H1 (cell line): ENCODE measurements at regions not wholly inside any gene's neighbourhood (a gene's known extent, or its start where the extent isn't known, plus 50 kb on each side); places are given as distances from the start of the nearest gene placed in this dataset.

Source experiments
- CTCF ChIA-PET: fragments of 300-600 bp; sonication (Branson Sonifier 250); formaldehyde crosslinking; loops from one replicate; lab custom pipeline; 2021; ENCODE audit not compliant: partially characterized antibody; lab: Charles Lee
- POLR2A ChIA-PET: fragments of 300-600 bp; sonication (Branson Sonifier 250); formaldehyde crosslinking; loops from one replicate; lab custom pipeline; 2021; ENCODE audit warnings: inconsistent platforms; ENCODE audit not compliant: partially characterized antibody; lab: Charles Lee
- DNase-seq, 2 experiments: peaks; one replicate each; pipeline versions ENCODE4 v3.0.0 to v3.0.0-alpha.2; 2010 to 2022; ENCODE audit warnings: low spot score in 2 of 2, low read depth in 1 of 2, mixed read lengths in 1 of 2
- FAIRE-seq: peaks from 2 replicates; lab custom pipeline; 2011; peaks lifted over from hg19 to GRCh38; lab: Jason Lieb, UNC
- H2AFZ ChIP-seq: 2 replicates; pipeline ENCODE4 v1.8.1; 2012; ENCODE audit warnings: low read length, inconsistent platforms
- H2AK5ac ChIP-seq: 2 replicates; pipeline ENCODE4 v1.6.1; 2013; ENCODE audit warnings: low read depth, low read length
- H2BK120ac ChIP-seq: replicated peaks from 2 replicates; pipeline ENCODE3; 2013; ENCODE audit warnings: low read depth, low read length, inconsistent platforms
- H2BK12ac ChIP-seq: 2 replicates; pipeline ENCODE4 v1.6.1; 2013; ENCODE audit warnings: low read depth, low read length
- H2BK15ac ChIP-seq: 2 replicates; pipeline ENCODE4 v1.6.1; 2013; ENCODE audit warnings: low read length
- H2BK20ac ChIP-seq: 2 replicates; pipeline ENCODE4 v1.6.1; 2013; ENCODE audit warnings: low read length
- H2BK5ac ChIP-seq: 2 replicates; pipeline ENCODE4 v1.6.1; 2013; ENCODE audit warnings: low read depth, low read length
- H3K14ac ChIP-seq: 2 replicates; pipeline ENCODE4 v1.6.1; 2013; ENCODE audit warnings: inconsistent platforms; ENCODE audit not compliant: insufficient read length
- H3K18ac ChIP-seq: 2 replicates; pipeline ENCODE4 v1.6.1; 2013; ENCODE audit warnings: low read length; ENCODE audit errors: extremely low read depth
- H3K23ac ChIP-seq: 2 replicates; pipeline ENCODE4 v1.6.1; 2013; ENCODE audit warnings: inconsistent platforms; ENCODE audit not compliant: insufficient read length
- H3K23me2 ChIP-seq: 2 replicates; pipeline ENCODE4 v1.6.1; 2013; ENCODE audit warnings: low read depth, low read length
- H3K27ac ChIP-seq: 2 replicates; pipeline ENCODE4 v1.6.1; 2011; ENCODE audit warnings: low read depth, low read length, inconsistent platforms
- H3K27me3 ChIP-seq, 4 experiments: replicated peaks in 1 of 4; 1 replicate in 1 of 4; 2 replicates in 3 of 4; pipeline versions ENCODE4 v1.6.1 to v1.8.1; 2011 to 2013; ENCODE audit warnings: low read length in 3 of 4, mild to moderate bottlenecking in 3 of 4, inconsistent platforms in 2 of 4, mixed read lengths in 2 of 4, moderate library complexity in 1 of 4; ENCODE audit not compliant: control insufficient read depth in 3 of 4, insufficient read depth in 3 of 4; ENCODE audit errors: extremely low read depth in 1 of 4
- H3K36me3 ChIP-seq, 4 experiments: 2 replicates each; pipeline versions ENCODE4 v1.6.1 to v1.8.1; 2011 to 2013; ENCODE audit warnings: mild to moderate bottlenecking in 4 of 4, low read length in 3 of 4, moderate library complexity in 2 of 4, control low read depth in 1 of 4, inconsistent platforms in 1 of 4; ENCODE audit not compliant: insufficient read depth in 4 of 4, control insufficient read depth in 2 of 4
- H3K4ac ChIP-seq: replicated peaks from 2 replicates; pipeline ENCODE3; 2013; ENCODE audit warnings: low read length, low read depth, mixed read lengths, inconsistent platforms; ENCODE audit not compliant: insufficient read length
- H3K4me1 ChIP-seq, 4 experiments: replicated peaks in 1 of 4; 1 replicate in 1 of 4; 2 replicates in 3 of 4; pipeline versions ENCODE4 v1.6.1 to v1.8.1; 2011 to 2013; ENCODE audit warnings: low read length in 3 of 4, inconsistent platforms in 2 of 4, mixed read lengths in 1 of 4; ENCODE audit not compliant: insufficient read depth in 4 of 4, control insufficient read depth in 3 of 4
- H3K4me2 ChIP-seq, 2 experiments: 2 replicates each; pipeline versions ENCODE4 v1.6.1 to v1.8.1; 2011 to 2013; ENCODE audit warnings: low read depth in 2 of 2, low read length in 2 of 2, control low read depth in 1 of 2, inconsistent platforms in 1 of 2, mild to moderate bottlenecking in 1 of 2; ENCODE audit not compliant: insufficient read depth in 1 of 2
- H3K4me3 ChIP-seq, 4 experiments: fragments of 200-600, 300-600 bp in 1 of 4; sonication (generic), shearing (Covaris generic), sonication (Bioruptor Twin) in 1 of 4; 2 replicates each; pipeline versions ENCODE4 v1.5.1 to v1.8.1; 2011 to 2016; ENCODE audit warnings: low read length in 4 of 4, low read depth in 3 of 4, control low read depth in 2 of 4, inconsistent platforms in 2 of 4, mild to moderate bottlenecking in 2 of 4, mixed read lengths in 1 of 4, moderate library complexity in 1 of 4; ENCODE audit not compliant: insufficient read depth in 2 of 4; ENCODE audit errors: extremely low read depth in 1 of 4
- H3K56ac ChIP-seq: replicated peaks from 2 replicates; pipeline ENCODE3; 2013; ENCODE audit warnings: low read depth, mild to moderate bottlenecking, mixed read lengths, low read length, inconsistent platforms; ENCODE audit not compliant: insufficient read length
- H3K79me1 ChIP-seq: 2 replicates; pipeline ENCODE4 v1.6.1; 2013; ENCODE audit warnings: low read depth, low read length, control low read depth
- H3K79me2 ChIP-seq, 2 experiments: 2 replicates each; pipeline versions ENCODE4 v1.6.1 to v1.8.1; 2012 to 2013; ENCODE audit warnings: low read length in 2 of 2, mild to moderate bottlenecking in 2 of 2, inconsistent platforms in 1 of 2; ENCODE audit not compliant: insufficient read depth in 2 of 2, control insufficient read depth in 1 of 2
- H3K9ac ChIP-seq, 4 experiments: replicated peaks in 1 of 4; 1 replicate in 1 of 4; 2 replicates in 3 of 4; pipeline versions ENCODE4 v1.6.1 to v1.8.1; 2011 to 2013; ENCODE audit warnings: low read depth in 3 of 4, low read length in 3 of 4, control low read depth in 2 of 4, mild to moderate bottlenecking in 2 of 4, moderate library complexity in 2 of 4, inconsistent platforms in 1 of 4; ENCODE audit errors: extremely low read depth in 1 of 4
- H3K9me3 ChIP-seq, 2 experiments: 2 replicates each; pipeline versions ENCODE4 v1.6.1 to v1.8.1; 2012 to 2013; ENCODE audit warnings: mild to moderate bottlenecking in 2 of 2, moderate library complexity in 2 of 2, control low read depth in 1 of 2, inconsistent platforms in 1 of 2, low read depth in 1 of 2, low read length in 1 of 2, mixed read lengths in 1 of 2; ENCODE audit not compliant: insufficient read depth in 2 of 2
- H4K20me1 ChIP-seq, 2 experiments: replicated peaks in 1 of 2; 2 replicates each; pipeline versions ENCODE3 to v1.8.1; 2011 to 2013; ENCODE audit warnings: inconsistent platforms in 2 of 2, low read length in 2 of 2, mild to moderate bottlenecking in 1 of 2; ENCODE audit not compliant: insufficient read depth in 2 of 2, control insufficient read depth in 1 of 2
- H4K5ac ChIP-seq: 2 replicates; pipeline ENCODE4 v1.6.1; 2013; ENCODE audit warnings: low read length, low read depth, mixed read lengths, inconsistent platforms; ENCODE audit not compliant: insufficient read length
- H4K8ac ChIP-seq: 2 replicates; pipeline ENCODE4 v1.8.0; 2013; ENCODE audit warnings: mild to moderate bottlenecking, moderate library complexity, low read length, inconsistent platforms; ENCODE audit not compliant: insufficient read depth; ENCODE audit errors: extremely low read depth
- H4K91ac ChIP-seq: replicated peaks from 2 replicates; pipeline ENCODE3; 2013; ENCODE audit warnings: low read length, mixed read lengths, inconsistent platforms; ENCODE audit not compliant: insufficient read length
- BACH1 ChIP-seq: IDR thresholded peaks from 2 replicates; pipeline ENCODE4 v1.6.1; 2012; ENCODE audit warnings: low read length, improper control_type of control experiment
- KDM1A ChIP-seq: fragments of 200-600, 300-600 bp; sonication (generic); IDR thresholded peaks from 2 replicates; pipeline ENCODE4 v1.7.1; 2016; ENCODE audit warnings: mild to moderate bottlenecking, low read length, borderline replicate concordance
- KDM4A ChIP-seq: IDR thresholded peaks from one replicate; pipeline ENCODE4 v1.7.1; 2012; ENCODE audit warnings: low read depth, mild to moderate bottlenecking, moderate library complexity, low read length, inconsistent platforms; ENCODE audit not compliant: severe bottlenecking
- WGBS, 2 experiments: shearing (Covaris generic) in 1 of 2; methylation state at CpG; one replicate each; pipeline versions ENCODE4 v1.1.6 to v1.1.7; 2013 to 2015; ENCODE audit warnings: low lambda C conversion rate in 2 of 2, mixed read lengths in 2 of 2, inconsistent platforms in 1 of 2, low coverage in 1 of 2, missing lambda C conversion rate in 1 of 2; ENCODE audit not compliant: insufficient replicate concordance in 2 of 2, insufficient coverage in 1 of 2, insufficient read length in 1 of 2; ENCODE audit errors: extremely low coverage in 1 of 2, missing lambda C conversion rate in 1 of 2; 5-methylcytosine and 5-hydroxymethylcytosine counted together

DNA sequence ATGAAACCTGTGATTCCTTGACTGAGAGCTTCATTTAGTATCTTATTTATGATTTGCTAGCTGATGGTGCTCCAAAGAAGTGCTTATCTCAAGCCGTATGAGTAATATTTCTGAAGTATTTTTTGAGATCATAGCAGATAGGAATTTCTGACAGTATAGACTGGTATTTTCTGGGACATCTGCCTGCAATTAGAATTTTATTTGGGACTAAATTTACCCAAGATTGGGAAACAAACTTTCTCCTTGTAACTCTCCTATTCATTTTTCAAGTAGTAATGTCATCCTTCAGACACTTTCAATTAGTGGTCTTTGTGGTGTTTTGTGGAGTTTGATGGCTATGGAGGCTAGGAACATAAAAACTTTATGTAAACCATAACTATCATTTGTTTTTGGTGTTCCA lies 597.2 kb upstream of the ZP4 start:
- no peak overlapping the region for H4K91ac ChIP-seq
- no peak for FAIRE-seq
- TF ChIP-seq KDM4A (no peak), KDM1A (no peak), BACH1 (no peak)

More for the DNA sequence above, 597.2 kb upstream of the ZP4 start:
- H2AK5ac ChIP-seq: no peak overlapping the region
- H3K18ac ChIP-seq: no peak overlapping the region
- ChIA-PET POLR2A (no interaction called here), CTCF (no interaction called here)
- no peak overlapping the region for H3K9ac ChIP-seq
- H3K4ac ChIP-seq: no peak overlapping the region
- H3K23ac ChIP-seq: no peak overlapping the region
- H3K4me1 ChIP-seq: no peaks in the 10 kb centered on the region; a peak in 2 of 7 replicates
- H3K4me2 ChIP-seq: no peak overlapping the region
- H3K14ac ChIP-seq: no peak overlapping the region
- H2BK120ac ChIP-seq: no peak overlapping the region
- no peak overlapping the region for H3K4me3 ChIP-seq
- H3K36me3 ChIP-seq: no peaks in the 10 kb centered on the region
- H2AFZ ChIP-seq: no peak overlapping the region
- H3K9me3 ChIP-seq: no peaks in the 10 kb centered on the region
- H4K8ac ChIP-seq: no peak overlapping the region
- 91% methylated on average over 1 of the region's 1 CpG; no CpG with 5 or more reads in 1 of the 2 experiments for WGBS, 2 experiments
- no peak for DNase-seq
- H2BK5ac ChIP-seq: no peak overlapping the region
- H3K56ac ChIP-seq: no peak overlapping the region
- H2BK15ac ChIP-seq: no peak overlapping the region
- no peaks in the 10 kb centered on the region for H3K79me2 ChIP-seq
- no peak overlapping the region for H2BK12ac ChIP-seq
- no peak overlapping the region for H2BK20ac ChIP-seq
- no peak overlapping the region for H3K27ac ChIP-seq
- H3K27me3 ChIP-seq: no peaks in the 10 kb centered on the region
- no peak overlapping the region for H4K5ac ChIP-seq
- no peaks in the 10 kb centered on the region for H3K79me1 ChIP-seq
- no peaks in the 10 kb centered on the region for H3K23me2 ChIP-seq
- no peaks in the 10 kb centered on the region for H4K20me1 ChIP-seq
